ENCODE measurements at regions not wholly inside any gene's neighbourhood (a gene's known extent, or its start where the extent isn't known, plus 50 kb on each side); places are given as distances from the start of the nearest gene placed in this dataset.
"Not testable (repeated sequence)": the region's sequence is repeated elsewhere in the genome, so short reads cannot be mapped to it uniquely, and the experiment has no call there.

DNA sequence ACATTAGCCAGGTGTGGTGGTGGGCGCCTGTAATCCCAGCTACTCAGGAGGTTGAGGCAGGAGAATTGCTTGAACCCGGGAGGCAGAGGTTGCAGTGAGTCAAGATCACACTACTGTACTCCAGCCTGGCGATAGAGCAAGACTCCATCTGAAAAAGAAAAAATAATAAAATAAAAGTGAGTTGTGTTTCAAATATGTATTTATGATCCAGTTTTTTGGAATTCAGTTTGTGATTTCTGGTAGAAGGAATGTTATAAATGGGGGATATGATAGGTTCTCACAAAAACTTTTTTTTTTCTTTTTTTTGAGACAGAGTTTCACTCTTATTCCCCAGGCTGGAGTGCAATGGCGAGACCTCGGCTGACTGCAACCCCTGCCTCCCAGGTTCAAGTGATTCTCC is 502.2 kb downstream of the SPATA31D1 start:
- not testable (repeated sequence) for H3K14ac ChIP-seq (ENCODE audit: low read length); H2AK5ac ChIP-seq (ENCODE audit: low read length); H3K18ac ChIP-seq (ENCODE audit: low read length); H4K12ac ChIP-seq (ENCODE audit: low read depth, low read length); H3K4ac ChIP-seq (ENCODE audit: low read depth, low read length); H3K9ac ChIP-seq (ENCODE audit: low read length); H3K79me2 ChIP-seq (ENCODE audit: control insufficient read depth, insufficient read depth, low read length, poor library complexity); H4K91ac ChIP-seq (ENCODE audit: low read depth, low read length); H2BK120ac ChIP-seq (ENCODE audit: insufficient read depth, low read length, poor library complexity); H3K4me2 ChIP-seq (ENCODE audit: low read length); H3K27me3 ChIP-seq (ENCODE audit: insufficient read depth, low read length); H4K8ac ChIP-seq (ENCODE audit: low read depth, low read length); H3K4me1 ChIP-seq (ENCODE audit: control insufficient read depth in 1 of 2, insufficient read depth in 2 of 2, low read length in 2 of 2); H2BK5ac ChIP-seq (ENCODE audit: low read depth, low read length, poor library complexity); H3K9me3 ChIP-seq (ENCODE audit: insufficient read depth, low read depth, low read length); H3K4me3 ChIP-seq (ENCODE audit: low read depth, low read length); H2BK12ac ChIP-seq (ENCODE audit: low read length); H3K79me1 ChIP-seq (ENCODE audit: low read length); H2AFZ ChIP-seq (ENCODE audit: insufficient read depth, low read length, poor library complexity); H3K36me3 ChIP-seq (ENCODE audit: control insufficient read depth in 1 of 2, insufficient read depth in 2 of 2, low read length in 2 of 2); H3K23ac ChIP-seq (ENCODE audit: low read length); DNase-seq; H3K27ac ChIP-seq (ENCODE audit: low read depth, low read length)
- WGBS (ENCODE audit: extremely low coverage, insufficient coverage, insufficient read length), result no CpG with 5 or more reads among the region's 5 CpGs

DNA sequence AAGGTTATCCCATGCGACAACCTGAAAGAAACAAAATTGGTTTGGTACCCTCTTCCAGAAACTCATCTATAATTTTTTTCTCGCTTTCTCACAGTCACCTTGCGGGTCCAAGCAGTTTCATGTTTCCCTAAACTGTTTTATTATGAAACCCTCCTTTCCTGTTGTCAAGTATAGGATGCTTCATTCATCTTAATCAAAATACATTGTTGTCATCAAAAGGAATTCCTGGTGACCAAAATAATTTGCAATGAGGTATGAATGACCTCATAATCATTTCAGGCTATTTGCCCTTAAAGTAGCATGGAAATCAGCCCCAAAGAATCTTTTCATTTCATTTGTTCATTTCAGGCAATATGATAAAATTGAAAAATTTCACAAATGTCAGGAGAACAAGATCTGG is 503.0 kb downstream of the SPATA31D1 start:
- H4K91ac ChIP-seq (ENCODE audit: low read depth, low read length), result no peak overlapping the region
- H3K27ac ChIP-seq (ENCODE audit: low read depth, low read length), result no peak overlapping the region
- H3K4me3 ChIP-seq (ENCODE audit: low read depth, low read length), result no peak overlapping the region
- H3K4me2 ChIP-seq (ENCODE audit: low read length), result no peak overlapping the region
- no peak overlapping the region for H3K23ac ChIP-seq (ENCODE audit: low read length)
- H2BK12ac ChIP-seq (ENCODE audit: low read length), result no peak overlapping the region
- no peak for DNase-seq
- H3K4me1 ChIP-seq (ENCODE audit: control insufficient read depth in 1 of 2, insufficient read depth in 2 of 2, low read length in 2 of 2), result peaks cover 2 to 6% of the 10 kb centered on the region in 2 experiments
- no CpG with 5 or more reads among the region's 3 CpGs for WGBS (ENCODE audit: extremely low coverage, insufficient coverage, insufficient read length)
- no peak overlapping the region for H2BK5ac ChIP-seq (ENCODE audit: low read depth, low read length, poor library complexity)
- no peak overlapping the region for H2BK120ac ChIP-seq (ENCODE audit: insufficient read depth, low read length, poor library complexity)
- no peak overlapping the region for H3K9ac ChIP-seq (ENCODE audit: low read length)
- no peak overlapping the region for H3K4ac ChIP-seq (ENCODE audit: low read depth, low read length)
- H3K36me3 ChIP-seq (ENCODE audit: control insufficient read depth in 1 of 2, insufficient read depth in 2 of 2, low read length in 2 of 2), result no peaks in the 10 kb centered on the region
- H2AFZ ChIP-seq (ENCODE audit: insufficient read depth, low read length, poor library complexity), result no peak overlapping the region
- no peak overlapping the region for H4K12ac ChIP-seq (ENCODE audit: low read depth, low read length)
- no peaks in the 10 kb centered on the region for H3K79me1 ChIP-seq (ENCODE audit: low read length)
- H3K79me2 ChIP-seq (ENCODE audit: control insufficient read depth, insufficient read depth, low read length, poor library complexity), result no peaks in the 10 kb centered on the region
- H2AK5ac ChIP-seq (ENCODE audit: low read length), result no peak overlapping the region
- no peak overlapping the region for H3K14ac ChIP-seq (ENCODE audit: low read length)
- H4K8ac ChIP-seq (ENCODE audit: low read depth, low read length), result no peak overlapping the region
- no peak overlapping the region for H3K18ac ChIP-seq (ENCODE audit: low read length)
- H3K27me3 ChIP-seq (ENCODE audit: insufficient read depth, low read length), result no peaks in the 10 kb centered on the region
- peaks cover 5% of the 10 kb centered on the region for H3K9me3 ChIP-seq (ENCODE audit: insufficient read depth, low read depth, low read length)

DNA sequence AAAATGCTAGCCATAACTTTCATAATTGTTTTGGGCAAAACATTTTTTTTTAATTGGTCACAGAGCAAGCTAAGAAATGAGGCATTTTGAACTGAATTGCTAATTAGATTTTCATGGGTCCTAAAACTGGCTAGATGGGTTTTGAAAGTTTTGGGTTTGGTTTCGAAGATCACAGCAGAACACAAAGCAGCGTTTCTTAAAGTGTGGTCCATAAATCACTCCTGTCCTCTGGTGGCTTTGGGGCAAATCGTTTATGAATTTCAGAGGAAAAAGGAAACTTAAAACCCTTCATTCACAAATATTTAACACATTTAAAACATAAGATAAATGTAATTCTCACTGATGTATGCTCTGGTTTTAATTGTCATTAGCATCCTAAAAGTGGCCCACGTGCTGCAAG is 503.7 kb downstream of the SPATA31D1 start:
- no peak overlapping the region for H2AK5ac ChIP-seq (ENCODE audit: low read length)
- no peak overlapping the region for H2BK12ac ChIP-seq (ENCODE audit: low read length)
- DNase-seq, result no peak
- H3K4me1 ChIP-seq (ENCODE audit: control insufficient read depth in 1 of 2, insufficient read depth in 2 of 2, low read length in 2 of 2), result peaks cover 2 to 6% of the 10 kb centered on the region in 2 experiments
- H3K4me2 ChIP-seq (ENCODE audit: low read length), result no peak overlapping the region
- no peak overlapping the region for H4K12ac ChIP-seq (ENCODE audit: low read depth, low read length)
- no peak overlapping the region for H4K91ac ChIP-seq (ENCODE audit: low read depth, low read length)
- no peaks in the 10 kb centered on the region for H3K79me1 ChIP-seq (ENCODE audit: low read length)
- no peak overlapping the region for H3K27ac ChIP-seq (ENCODE audit: low read depth, low read length)
- no peaks in the 10 kb centered on the region for H3K36me3 ChIP-seq (ENCODE audit: control insufficient read depth in 1 of 2, insufficient read depth in 2 of 2, low read length in 2 of 2)
- peaks cover 5% of the 10 kb centered on the region for H3K9me3 ChIP-seq (ENCODE audit: insufficient read depth, low read depth, low read length)
- H2BK5ac ChIP-seq (ENCODE audit: low read depth, low read length, poor library complexity), result no peak overlapping the region
- no peak overlapping the region for H4K8ac ChIP-seq (ENCODE audit: low read depth, low read length)
- H3K4me3 ChIP-seq (ENCODE audit: low read depth, low read length), result no peak overlapping the region
- no peaks in the 10 kb centered on the region for H3K27me3 ChIP-seq (ENCODE audit: insufficient read depth, low read length)
- H3K4ac ChIP-seq (ENCODE audit: low read depth, low read length), result no peak overlapping the region
- H2BK120ac ChIP-seq (ENCODE audit: insufficient read depth, low read length, poor library complexity), result no peak overlapping the region
- no CpG with 5 or more reads among the region's 4 CpGs for WGBS (ENCODE audit: extremely low coverage, insufficient coverage, insufficient read length)
- no peaks in the 10 kb centered on the region for H3K79me2 ChIP-seq (ENCODE audit: control insufficient read depth, insufficient read depth, low read length, poor library complexity)
- H3K18ac ChIP-seq (ENCODE audit: low read length), result no peak overlapping the region
- H3K14ac ChIP-seq (ENCODE audit: low read length), result no peak overlapping the region
- no peak overlapping the region for H3K23ac ChIP-seq (ENCODE audit: low read length)
- no peak overlapping the region for H2AFZ ChIP-seq (ENCODE audit: insufficient read depth, low read length, poor library complexity)
- no peak overlapping the region for H3K9ac ChIP-seq (ENCODE audit: low read length)

DNA sequence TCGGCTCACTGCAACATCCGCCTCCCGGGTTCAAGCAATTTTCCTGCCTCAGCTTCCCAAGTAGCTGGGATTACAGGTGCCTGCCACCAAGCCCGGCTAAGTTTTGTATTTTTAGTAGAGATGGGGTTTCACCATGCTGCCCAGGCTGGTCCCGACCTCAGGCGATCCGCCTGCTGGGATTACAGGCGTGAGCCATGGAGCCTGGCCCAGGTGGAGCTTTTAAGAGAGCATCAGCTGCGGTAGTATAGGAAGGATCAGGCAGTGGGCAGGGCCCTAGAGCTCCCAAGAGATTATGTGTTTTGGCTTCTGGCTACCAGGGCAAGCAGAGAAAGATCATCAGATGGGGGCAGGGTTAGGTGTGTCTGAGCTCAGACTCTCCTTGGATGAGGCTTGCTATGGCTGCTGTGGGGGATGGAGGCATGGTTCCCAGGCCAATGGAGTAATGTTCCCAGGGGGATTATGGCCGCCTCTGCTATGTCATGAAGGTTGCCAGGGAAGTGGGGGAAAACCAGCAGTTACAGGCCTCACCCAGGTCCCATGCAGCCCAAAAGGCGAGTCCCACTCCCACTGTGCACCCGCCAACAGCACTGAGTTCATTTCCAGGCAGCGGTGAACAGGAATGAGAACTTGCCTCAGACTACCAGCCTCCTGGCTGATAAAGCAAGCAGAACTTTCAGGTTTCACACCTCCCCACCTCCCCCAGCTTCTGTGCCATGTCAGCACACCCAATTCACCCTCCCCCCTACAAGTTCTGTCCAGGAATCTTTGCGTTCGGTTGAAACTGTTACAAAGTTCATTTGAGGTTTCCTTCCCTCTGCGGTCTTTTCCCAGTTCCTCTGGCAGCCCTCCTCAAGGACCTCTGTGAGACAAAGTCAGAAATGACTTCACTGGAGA is 507.6 kb downstream of the SPATA31D1 start:
- no peak overlapping the region for H2AFZ ChIP-seq (ENCODE audit: insufficient read depth, low read length, poor library complexity)
- H4K8ac ChIP-seq (ENCODE audit: low read depth, low read length), result no peak overlapping the region
- H3K4ac ChIP-seq (ENCODE audit: low read depth, low read length), result no peak overlapping the region
- H3K4me1 ChIP-seq (ENCODE audit: control insufficient read depth in 1 of 2, insufficient read depth in 2 of 2, low read length in 2 of 2), result peaks cover 0 to 3% of the 10 kb centered on the region in 2 experiments
- no peak overlapping the region for H3K23ac ChIP-seq (ENCODE audit: low read length)
- no peak overlapping the region for H3K14ac ChIP-seq (ENCODE audit: low read length)
- H3K79me1 ChIP-seq (ENCODE audit: low read length), result no peaks in the 10 kb centered on the region
- no peak overlapping the region for H2BK5ac ChIP-seq (ENCODE audit: low read depth, low read length, poor library complexity)
- no peak overlapping the region for H2AK5ac ChIP-seq (ENCODE audit: low read length)
- no peaks in the 10 kb centered on the region for H3K36me3 ChIP-seq (ENCODE audit: control insufficient read depth in 1 of 2, insufficient read depth in 2 of 2, low read length in 2 of 2)
- WGBS (ENCODE audit: extremely low coverage, insufficient coverage, insufficient read length), result no CpG with 5 or more reads among the region's 16 CpGs
- H2BK120ac ChIP-seq (ENCODE audit: insufficient read depth, low read length, poor library complexity), result no peak overlapping the region
- no peak overlapping the region for H3K27ac ChIP-seq (ENCODE audit: low read depth, low read length)
- no peak overlapping the region for H3K18ac ChIP-seq (ENCODE audit: low read length)
- no peak overlapping the region for H4K91ac ChIP-seq (ENCODE audit: low read depth, low read length)
- no peaks in the 10 kb centered on the region for H3K79me2 ChIP-seq (ENCODE audit: control insufficient read depth, insufficient read depth, low read length, poor library complexity)
- H3K27me3 ChIP-seq (ENCODE audit: insufficient read depth, low read length), result no peaks in the 10 kb centered on the region
- H2BK12ac ChIP-seq (ENCODE audit: low read length), result no peak overlapping the region
- no peak overlapping the region for H3K4me2 ChIP-seq (ENCODE audit: low read length)
- no peak overlapping the region for H3K9ac ChIP-seq (ENCODE audit: low read length)
- H4K12ac ChIP-seq (ENCODE audit: low read depth, low read length), result no peak overlapping the region
- no peak for DNase-seq
- H3K9me3 ChIP-seq (ENCODE audit: insufficient read depth, low read depth, low read length), result peaks cover 5% of the 10 kb centered on the region
- no peak overlapping the region for H3K4me3 ChIP-seq (ENCODE audit: low read depth, low read length)

Data from trophoblast cell (in vitro differentiated cells and primary cell).